Fibroblast of lung (primary cell): ENCODE measurements at regions not wholly inside any gene's neighbourhood (a gene's known extent, or its start where the extent isn't known, plus 50 kb on each side); places are given as distances from the start of the nearest gene placed in this dataset.

Experiments used
- CTCF ChIP-seq, 2 donors: IDR thresholded peaks in 1 of 2; conservative IDR thresholded peaks in 1 of 2; 1 replicate in 1 of 2; 2 replicates in 1 of 2; pipeline ENCODE4 v1.5.1; 2011 to 2012; ENCODE audit warnings: low read length in 2 of 2, control low read depth in 1 of 2, inconsistent platforms in 1 of 2, low read depth in 1 of 2, mild to moderate bottlenecking in 1 of 2
- EZH2 ChIP-seq: IDR thresholded peaks from 2 replicates; pipeline ENCODE4 v1.5.1; 2012; ENCODE audit warnings: low read length, control low read depth, mild to moderate bottlenecking; ENCODE audit errors: missing control alignments

- TF ChIP-seq CTCF (conservative IDR thresholded peaks at IDR 0.05 in 1 of 2, IDR thresholded peaks at IDR 0.05 in 1 of 2; ENCODE audit: low read depth in 1 of 2, low read length in 2 of 2) (no peak), EZH2 (no peak)
These were observed 440.3 kb upstream of the CRIM1 start for GRCh38 chr2:35915261-35915660.
